OCI-LY1 (cell line): ENCODE measurements at regions not wholly inside any gene's neighbourhood (a gene's known extent, or its start where the extent isn't known, plus 50 kb on each side); places are given as distances from the start of the nearest gene placed in this dataset.

Source experiments
- H2AFZ ChIP-seq: fragments of 200-600 bp; sonication (generic), shearing (Covaris generic); 2 replicates; pipeline ENCODE4 v1.6.0; 2014; ENCODE audit warnings: antibody characterized with exemption, mild to moderate bottlenecking, low read length
- H3F3A ChIP-seq: fragments of 200-600 bp; sonication (generic), shearing (Covaris generic); 2 replicates; pipeline ENCODE4 v1.6.0; 2014; ENCODE audit warnings: mild to moderate bottlenecking, antibody characterized with exemption, low read length, moderate library complexity; ENCODE audit not compliant: insufficient read depth
- H3K27ac ChIP-seq: fragments of 200-600 bp; sonication (generic); 2 replicates; pipeline ENCODE4 v1.5.1; 2014; ENCODE audit warnings: low read length, mixed run types, mild to moderate bottlenecking, low read depth; ENCODE audit not compliant: poor library complexity, severe bottlenecking
- H3K27me3 ChIP-seq: fragments of 200-600 bp; sonication (generic); 2 replicates; pipeline ENCODE4 v1.6.0; 2014; ENCODE audit warnings: antibody characterized with exemption, mild to moderate bottlenecking, low read length, moderate library complexity; ENCODE audit not compliant: insufficient read depth
- H3K36me3 ChIP-seq: fragments of 200-600 bp; sonication (generic); 2 replicates; pipeline ENCODE4 v1.6.1; 2014; ENCODE audit warnings: mild to moderate bottlenecking, antibody characterized with exemption, low read length, moderate library complexity, mixed read lengths; ENCODE audit not compliant: insufficient read depth
- H3K4me1 ChIP-seq: fragments of 200-600 bp; sonication (generic); 2 replicates; pipeline ENCODE4 v1.5.1; 2014; ENCODE audit warnings: mild to moderate bottlenecking, low read length, moderate library complexity; ENCODE audit not compliant: insufficient read depth, severe bottlenecking
- H3K4me2 ChIP-seq: fragments of 200-600 bp; sonication (generic), shearing (Covaris generic); 2 replicates; pipeline ENCODE4 v1.6.1; 2014; ENCODE audit warnings: low read length
- H3K4me3 ChIP-seq: fragments of 200-600 bp; sonication (generic); 2 replicates; pipeline ENCODE4 v1.5.1; 2014; ENCODE audit warnings: low read length, low read depth, mild to moderate bottlenecking, mixed read lengths; ENCODE audit not compliant: poor library complexity, severe bottlenecking
- H3K79me2 ChIP-seq: fragments of 200-600 bp; shearing (Covaris generic); 2 replicates; pipeline ENCODE4 v1.6.1; 2016; ENCODE audit warnings: mixed run types, low read length, mixed read lengths; ENCODE audit not compliant: insufficient read depth
- H3K9ac ChIP-seq: fragments of 200-600 bp; sonication (generic), shearing (Covaris generic); 2 replicates; pipeline ENCODE4 v1.6.1; 2014; ENCODE audit warnings: mild to moderate bottlenecking, low read length, mixed read lengths
- H3K9me2 ChIP-seq: fragments of 200-600 bp; sonication (generic), shearing (Covaris generic); 2 replicates; pipeline ENCODE4 v1.6.1; 2014; ENCODE audit warnings: low read depth, mild to moderate bottlenecking, low read length, mixed read lengths
- H3K9me3 ChIP-seq: fragments of 200-600 bp; shearing (Covaris generic); 2 replicates; pipeline ENCODE4 v1.6.1; 2014; ENCODE audit warnings: low read length, mixed read lengths
- H4K20me1 ChIP-seq: fragments of 200-600 bp; sonication (generic), shearing (Covaris generic); 2 replicates; pipeline ENCODE4 v1.6.0; 2016; ENCODE audit warnings: mild to moderate bottlenecking, low read length; ENCODE audit not compliant: insufficient read depth
- CTCF ChIP-seq: fragments of 200-600 bp; sonication (generic), shearing (Covaris generic); IDR thresholded peaks from 2 replicates; pipeline ENCODE4 v1.5.1; 2017; ENCODE audit warnings: mild to moderate bottlenecking, antibody characterized with exemption, low read length, moderate library complexity, mixed read lengths
- EZH2 ChIP-seq: fragments of 200-600 bp; sonication (generic), shearing (Covaris generic); IDR thresholded peaks from 2 replicates; pipeline ENCODE4 v1.8.0; 2017; ENCODE audit warnings: borderline replicate concordance, mixed run types, mild to moderate bottlenecking, antibody characterized with exemption, low read length, moderate library complexity, mixed read lengths

- TF ChIP-seq EZH2, result no peak
- TF ChIP-seq CTCF, result no peak
- H3K27ac ChIP-seq, result no peak overlapping the region
- H3K4me3 ChIP-seq, result no peak overlapping the region
- H3K79me2 ChIP-seq, result no peaks in the 10 kb centered on the region
- no peak overlapping the region for H2AFZ ChIP-seq
- no peak overlapping the region for H3K9ac ChIP-seq
- H4K20me1 ChIP-seq, result no peaks in the 10 kb centered on the region
- no peaks in the 10 kb centered on the region for H3K4me1 ChIP-seq
- H3K9me3 ChIP-seq, result no peaks in the 10 kb centered on the region
- no peaks in the 10 kb centered on the region for H3K9me2 ChIP-seq
- no peak overlapping the region for H3K4me2 ChIP-seq
- H3K27me3 ChIP-seq, result no peaks in the 10 kb centered on the region
- H3K36me3 ChIP-seq, result no peaks in the 10 kb centered on the region
- no peaks in the 10 kb centered on the region for H3F3A ChIP-seq
Measured at GRCh38 chr18:72444798-72445155, 99.4 kb downstream of the CBLN2 start.

- H3K4me1 ChIP-seq, result no peaks in the 10 kb centered on the region
- H3K36me3 ChIP-seq, result no peaks in the 10 kb centered on the region
- H3K9me3 ChIP-seq, result no peaks in the 10 kb centered on the region
- TF ChIP-seq EZH2 (no peak), CTCF (no peak)
- H3K4me3 ChIP-seq, result no peak overlapping the region
- H2AFZ ChIP-seq, result no peak overlapping the region
- H3K79me2 ChIP-seq, result no peaks in the 10 kb centered on the region
- no peak overlapping the region for H3K9ac ChIP-seq
- H3K9me2 ChIP-seq, result no peaks in the 10 kb centered on the region
- H4K20me1 ChIP-seq, result no peaks in the 10 kb centered on the region
- H3K27ac ChIP-seq, result no peak overlapping the region
- no peak overlapping the region for H3K4me2 ChIP-seq
- no peaks in the 10 kb centered on the region for H3K27me3 ChIP-seq
- H3F3A ChIP-seq, result no peaks in the 10 kb centered on the region
Measured at GRCh38 chr18:72444111-72444797, 99.9 kb downstream of the CBLN2 start.

- Histone ChIP-seq H3K9me3 (no peaks in the 10 kb centered on the region), H3K4me3 (no peak overlapping the region), H3K27ac (no peak overlapping the region), H3K79me2 (no peaks in the 10 kb centered on the region), H3K9me2 (no peaks in the 10 kb centered on the region), H3F3A (no peaks in the 10 kb centered on the region), H3K9ac (no peak overlapping the region), H4K20me1 (no peaks in the 10 kb centered on the region), H3K27me3 (no peaks in the 10 kb centered on the region), H3K36me3 (no peaks in the 10 kb centered on the region), H3K4me2 (no peak overlapping the region), H3K4me1 (no peaks in the 10 kb centered on the region), H2AFZ (no peak overlapping the region)
- TF ChIP-seq EZH2 (no peak), CTCF (no peak)
Measured at GRCh38 chr18:72436401-72436800, 107.7 kb downstream of the CBLN2 start.
